K562 (cell line): ENCODE measurements at regions not wholly inside any gene's neighbourhood (a gene's known extent, or its start where the extent isn't known, plus 50 kb on each side); places are given as distances from the start of the nearest gene placed in this dataset.

Source experiments
- ATAC-seq: fragments of 200-7000 bp; cut with Tn5 transposase; 3 replicates; pipeline ENCODE4 v1.9.1; 2020; ENCODE audit warnings: moderate library complexity
- BruUV-seq: library from RNA; stranded (reverse); fragments of 400-500 nt; replicated peaks from 2 replicates; lab custom pipeline; 2021; lab: Mats Ljungman, UMichigan
- CTCF ChIA-PET: fragments of 300-600 bp; formaldehyde crosslinking; extraction: SDS; loops from one replicate; lab custom pipeline; 2021; ENCODE audit warnings: low intra/inter-chr PET ratio; lab: Yijun Ruan, JAX
- POLR2A ChIA-PET: fragments of 300-600, 350-650 bp; sonication (Branson Sonifier 250); formaldehyde crosslinking; extraction: SDS; loops from one replicate; lab custom pipeline; 2021; ENCODE audit warnings: antibody characterized with exemption, inconsistent platforms; lab: Yijun Ruan, JAX
- DNase-seq, 4 experiments: peaks; one replicate each; pipeline versions ENCODE4 v3.0.0 to v3.0.0-alpha.2; 2011 to 2018; ENCODE audit warnings: low spot score in 3 of 4, mixed read lengths in 3 of 4; ENCODE audit errors: extremely low read depth in 1 of 4
- FAIRE-seq: peaks from 2 replicates; lab custom pipeline; 2011; peaks lifted over from hg19 to GRCh38; lab: Jason Lieb, UNC
- H2AFZ ChIP-seq: 2 replicates; pipeline ENCODE4 v1.6.0; 2011; ENCODE audit warnings: low read depth, low read length, control low read depth, inconsistent platforms
- H3K27ac ChIP-seq: fragments of 200-600 bp; 3 replicates; pipeline ENCODE4 v1.8.0; 2011; ENCODE audit warnings: low read depth, mild to moderate bottlenecking, control low read depth, inconsistent platforms, low read length, moderate library complexity, mixed read lengths; ENCODE audit errors: extremely low read depth
- H3K27me3 ChIP-seq, 2 experiments: fragments of 300-600 bp in 1 of 2; 2 replicates in 1 of 2; 3 replicates in 1 of 2; pipeline versions ENCODE4 v1.6.0 to v1.8.0; 2011; ENCODE audit warnings: inconsistent platforms in 2 of 2, low read length in 2 of 2, mild to moderate bottlenecking in 1 of 2, mixed read lengths in 1 of 2, moderate library complexity in 1 of 2; ENCODE audit not compliant: control insufficient read depth in 2 of 2, insufficient read depth in 2 of 2
- H3K36me3 ChIP-seq: fragments of 300-600 bp; 3 replicates; pipeline ENCODE4 v1.8.0; 2011; ENCODE audit warnings: mild to moderate bottlenecking, low read length, inconsistent platforms; ENCODE audit not compliant: control insufficient read depth, insufficient read depth
- H3K4me1 ChIP-seq, 2 experiments: fragments of 200-600 bp in 1 of 2; replicated peaks in 1 of 2; 2 replicates in 1 of 2; 3 replicates in 1 of 2; pipeline versions ENCODE4 v1.5.1 to v1.8.0; 2011; ENCODE audit warnings: inconsistent platforms in 2 of 2, low read length in 2 of 2, mild to moderate bottlenecking in 1 of 2, mixed read lengths in 1 of 2, moderate library complexity in 1 of 2; ENCODE audit not compliant: control insufficient read depth in 2 of 2, insufficient read depth in 2 of 2
- H3K4me2 ChIP-seq: 2 replicates; pipeline ENCODE4 v1.6.1; 2011; ENCODE audit warnings: low read length, control low read depth, inconsistent platforms, mixed read lengths; ENCODE audit not compliant: insufficient read depth
- H3K4me3 ChIP-seq: fragments of 200-600 bp; sonication (generic), shearing (Covaris generic); 2 replicates; pipeline ENCODE4 v1.5.1; 2016; ENCODE audit warnings: control low read depth, inconsistent platforms
- H3K79me2 ChIP-seq: fragments of 200-600 bp; 3 replicates; pipeline ENCODE4 v1.8.0; 2011; ENCODE audit warnings: low read length, inconsistent platforms; ENCODE audit not compliant: control insufficient read depth, insufficient read depth
- H3K9ac ChIP-seq, 2 experiments: 2 replicates each; pipeline versions ENCODE4 v1.6.0 to v1.6.1; 2011; ENCODE audit warnings: low read depth in 2 of 2, low read length in 2 of 2, control low read depth in 1 of 2, inconsistent platforms in 1 of 2, mild to moderate bottlenecking in 1 of 2, mixed read lengths in 1 of 2; ENCODE audit not compliant: insufficient read depth in 1 of 2
- H3K9me1 ChIP-seq: one replicate; pipeline ENCODE4 v1.6.0; 2011; ENCODE audit warnings: inconsistent platforms, mild to moderate bottlenecking, low read length, moderate library complexity; ENCODE audit not compliant: control insufficient read depth, insufficient read depth
- H3K9me3 ChIP-seq: replicated peaks from 2 replicates; pipeline ENCODE4 v1.5.1; 2011; ENCODE audit warnings: low read depth, low read length, inconsistent platforms; ENCODE audit not compliant: control insufficient read depth, insufficient read depth
- H4K20me1 ChIP-seq: replicated peaks from 2 replicates; pipeline ENCODE4 v1.6.1; 2011; ENCODE audit warnings: low read length, inconsistent platforms, mixed read lengths; ENCODE audit not compliant: control insufficient read depth, insufficient read depth
- ASH1L ChIP-seq: fragments of 450-650 bp; IDR thresholded peaks from 2 replicates; pipeline ENCODE4 v1.6.1; 2018; ENCODE audit warnings: borderline replicate concordance, mild to moderate bottlenecking, low read depth; ENCODE audit not compliant: partially characterized antibody
- ETV6 ChIP-seq, 3 experiments: fragments of 150-350 bp in 1 of 3; sonication (generic) in 1 of 3; formaldehyde crosslinking in 1 of 3; IDR thresholded peaks; 2 replicates each; pipeline versions ENCODE4 v1.6.1 to v1.8.0; 2014 to 2022; ENCODE audit warnings: borderline replicate concordance in 2 of 3, low read depth in 2 of 3, antibody characterized with exemption in 1 of 3, low read length in 1 of 3, mild to moderate bottlenecking in 1 of 3, missing genetic modification reagents in 1 of 3
- FOS ChIP-seq: IDR thresholded peaks from 3 replicates; pipeline ENCODE4 v1.6.1; 2011; ENCODE audit not compliant: insufficient read length; ENCODE audit errors: extremely low read depth
- IRF2 ChIP-seq: sonication (generic); formaldehyde crosslinking; IDR thresholded peaks from 2 replicates; pipeline ENCODE4 v1.8.1; 2022; ENCODE audit warnings: mild to moderate bottlenecking, missing genetic modification reagents
- KLF10 ChIP-seq: fragments of 250-450 bp; sonication (Bioruptor Pico); IDR thresholded peaks from 2 replicates; pipeline ENCODE4 v1.6.1; 2021; ENCODE audit warnings: matching md5 sums
- PCBP1 ChIP-seq: fragments of 200-400 bp; formaldehyde crosslinking; IDR thresholded peaks from 2 replicates; pipeline ENCODE4 v1.6.1; 2018; ENCODE audit warnings: mild to moderate bottlenecking, low read depth, low read length; ENCODE audit not compliant: poor library complexity, severe bottlenecking
- RUNX1 ChIP-seq: sonication (generic); IDR thresholded peaks from 2 replicates; pipeline ENCODE4 v1.6.1; 2016; ENCODE audit warnings: antibody characterized with exemption, low read depth
- TCF7L2 ChIP-seq: fragments of 150-350 bp; IDR thresholded peaks from 2 replicates; pipeline ENCODE4 v1.6.1; 2016; ENCODE audit warnings: low read depth, mild to moderate bottlenecking, low read length, moderate library complexity
- ZNF143 ChIP-seq: sonication (generic); formaldehyde crosslinking; IDR thresholded peaks from 2 replicates; pipeline ENCODE4 v1.9.0; 2022; ENCODE audit warnings: mild to moderate bottlenecking, missing genetic modification reagents
- ZNF408 ChIP-seq: fragments of 250-450 bp; sonication (Bioruptor Pico); IDR thresholded peaks from 2 replicates; pipeline ENCODE4 v1.4.0; 2020; ENCODE audit warnings: low read depth, mild to moderate bottlenecking, moderate library complexity
- WGBS: fragments of 100-300 bp; shearing (Covaris generic); methylation state at CpG from one replicate; pipeline ENCODE4 v1.1.6; 2016; ENCODE audit warnings: low coverage, mixed read lengths; ENCODE audit not compliant: insufficient coverage; ENCODE audit errors: missing lambda C conversion rate; 5-methylcytosine and 5-hydroxymethylcytosine counted together
- in situ Hi-C: fragments of 300-500 bp; cut with MboI; formaldehyde crosslinking; loops from 4 replicates; pipeline ENCODE4 v1.15.0; 2018; ENCODE audit warnings: inconsistent platforms, mixed read lengths
- intact Hi-C: fragments of 100-400 bp; cut with micrococcal nuclease; formaldehyde crosslinking; loops from 2 replicates; pipeline ENCODE4 v1.14.2; 2022
- TF ChIP-seq, protein P1 (sequence below): IDR thresholded peaks from 3 replicates; pipeline ENCODE4 v1.6.1; 2011; ENCODE audit warnings: borderline replicate concordance, mild to moderate bottlenecking, moderate library complexity; ENCODE audit not compliant: insufficient read length; ENCODE audit errors: extremely low read depth
- TF ChIP-seq, protein P2 (sequence below): fragments of 250-450 bp; sonication (Bioruptor Pico); IDR thresholded peaks from 2 replicates; pipeline ENCODE4 v1.5.0; 2020; ENCODE audit warnings: mild to moderate bottlenecking
- TF ChIP-seq, protein P3 (sequence below): IDR thresholded peaks from 2 replicates; pipeline ENCODE4 v1.6.1; 2012; ENCODE audit warnings: low read depth, low read length, improper control_type of control experiment, borderline replicate concordance
- TF ChIP-seq, protein P4 (sequence below): sonication (generic); formaldehyde crosslinking; IDR thresholded peaks from 2 replicates; pipeline ENCODE4 v1.8.0; 2022; ENCODE audit warnings: mild to moderate bottlenecking, missing genetic modification reagents

DNA sequence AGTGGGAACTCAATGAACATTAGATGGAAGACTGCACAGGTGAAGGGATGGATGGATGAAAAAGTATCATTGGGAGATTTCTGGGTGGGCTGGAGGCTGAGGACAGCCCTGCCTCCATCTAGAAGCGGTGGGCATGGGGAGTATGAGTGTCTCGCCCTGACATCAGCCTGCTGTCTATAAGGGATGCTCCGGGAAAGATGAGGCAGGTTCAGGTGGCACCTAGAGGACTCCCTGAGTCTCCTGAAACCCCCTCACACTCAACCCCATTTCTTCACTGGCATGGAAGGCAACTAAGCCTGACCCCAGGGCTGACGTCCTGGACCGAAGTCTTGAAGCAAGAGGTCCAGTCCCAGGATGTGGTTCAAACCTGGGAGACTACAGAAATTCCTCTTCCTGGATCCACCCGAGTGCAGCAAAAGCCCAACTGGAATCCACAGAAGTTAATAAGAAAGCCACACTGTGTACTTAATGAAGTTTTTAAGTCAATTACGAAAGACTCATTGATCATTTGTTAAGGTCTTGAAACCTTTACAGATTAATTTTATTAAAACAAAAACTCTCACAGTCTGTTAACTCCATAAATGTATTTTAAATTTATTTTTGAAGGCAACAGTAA lies 238.8 kb downstream of the EMX2 start:
- intact Hi-C loops = no loop called here
- no peaks in the 10 kb centered on the region for H3K9me1 ChIP-seq
- ChIA-PET POLR2A (no interaction called here), CTCF (no interaction called here)
- 1% methylated on average over 7 of the region's 7 CpGs for WGBS
- no peaks in the 10 kb centered on the region for H4K20me1 ChIP-seq
- H3K27me3 ChIP-seq = peaks cover 0 to 16% of the 10 kb centered on the region in 2 experiments; a peak in 2 of 5 replicates
- no peak for DNase-seq
- in situ Hi-C loops = no loop called here
- ATAC-seq = no peak
- H3K9ac ChIP-seq = no peak overlapping the region
- H3K79me2 ChIP-seq = no peaks in the 10 kb centered on the region
- H3K9me3 ChIP-seq = no peaks in the 10 kb centered on the region
- H3K4me1 ChIP-seq = no peaks in the 10 kb centered on the region
- no peaks in the 10 kb centered on the region for H3K36me3 ChIP-seq
- no TSS peak for BruUV-seq
- no peak for FAIRE-seq
- no peak overlapping the region for H3K4me2 ChIP-seq
- no peak overlapping the region for H2AFZ ChIP-seq
- H3K27ac ChIP-seq = no peak overlapping the region
- TF ChIP-seq, protein P1, sequence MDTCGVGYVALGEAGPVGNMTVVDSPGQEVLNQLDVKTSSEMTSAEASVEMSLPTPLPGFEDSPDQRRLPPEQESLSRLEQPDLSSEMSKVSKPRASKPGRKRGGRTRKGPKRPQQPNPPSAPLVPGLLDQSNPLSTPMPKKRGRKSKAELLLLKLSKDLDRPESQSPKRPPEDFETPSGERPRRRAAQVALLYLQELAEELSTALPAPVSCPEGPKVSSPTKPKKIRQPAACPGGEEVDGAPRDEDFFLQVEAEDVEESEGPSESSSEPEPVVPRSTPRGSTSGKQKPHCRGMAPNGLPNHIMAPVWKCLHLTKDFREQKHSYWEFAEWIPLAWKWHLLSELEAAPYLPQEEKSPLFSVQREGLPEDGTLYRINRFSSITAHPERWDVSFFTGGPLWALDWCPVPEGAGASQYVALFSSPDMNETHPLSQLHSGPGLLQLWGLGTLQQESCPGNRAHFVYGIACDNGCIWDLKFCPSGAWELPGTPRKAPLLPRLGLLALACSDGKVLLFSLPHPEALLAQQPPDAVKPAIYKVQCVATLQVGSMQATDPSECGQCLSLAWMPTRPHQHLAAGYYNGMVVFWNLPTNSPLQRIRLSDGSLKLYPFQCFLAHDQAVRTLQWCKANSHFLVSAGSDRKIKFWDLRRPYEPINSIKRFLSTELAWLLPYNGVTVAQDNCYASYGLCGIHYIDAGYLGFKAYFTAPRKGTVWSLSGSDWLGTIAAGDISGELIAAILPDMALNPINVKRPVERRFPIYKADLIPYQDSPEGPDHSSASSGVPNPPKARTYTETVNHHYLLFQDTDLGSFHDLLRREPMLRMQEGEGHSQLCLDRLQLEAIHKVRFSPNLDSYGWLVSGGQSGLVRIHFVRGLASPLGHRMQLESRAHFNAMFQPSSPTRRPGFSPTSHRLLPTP = no peak
- TF ChIP-seq PCBP1 (no peak), RUNX1 (no peak), ASH1L (no peak), ETV6 (IDR thresholded peaks at IDR 0.05; ENCODE audit: borderline replicate concordance in 1 of 2, low read depth in 2 of 2, low read length in 1 of 2) (no peak), ETV6 (CRISPR knock-in tag; IDR thresholded peaks at IDR 0.05; ENCODE audit: borderline replicate concordance) (no peak), ZNF408 (no peak), IRF2 (no peak), KLF10 (CRISPR knock-in tag) (no peak), FOS (no peak), ZNF143 (CRISPR knock-in tag) (no peak), TCF7L2 (no peak)
- TF ChIP-seq, protein P2, sequence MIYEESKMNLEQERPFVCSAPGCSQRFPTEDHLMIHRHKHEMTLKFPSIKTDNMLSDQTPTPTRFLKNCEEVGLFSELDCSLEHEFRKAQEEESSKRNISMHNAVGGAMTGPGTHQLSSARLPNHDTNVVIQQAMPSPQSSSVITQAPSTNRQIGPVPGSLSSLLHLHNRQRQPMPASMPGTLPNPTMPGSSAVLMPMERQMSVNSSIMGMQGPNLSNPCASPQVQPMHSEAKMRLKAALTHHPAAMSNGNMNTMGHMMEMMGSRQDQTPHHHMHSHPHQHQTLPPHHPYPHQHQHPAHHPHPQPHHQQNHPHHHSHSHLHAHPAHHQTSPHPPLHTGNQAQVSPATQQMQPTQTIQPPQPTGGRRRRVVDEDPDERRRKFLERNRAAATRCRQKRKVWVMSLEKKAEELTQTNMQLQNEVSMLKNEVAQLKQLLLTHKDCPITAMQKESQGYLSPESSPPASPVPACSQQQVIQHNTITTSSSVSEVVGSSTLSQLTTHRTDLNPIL (CRISPR knock-in tag) = no peak
- TF ChIP-seq, protein P3, sequence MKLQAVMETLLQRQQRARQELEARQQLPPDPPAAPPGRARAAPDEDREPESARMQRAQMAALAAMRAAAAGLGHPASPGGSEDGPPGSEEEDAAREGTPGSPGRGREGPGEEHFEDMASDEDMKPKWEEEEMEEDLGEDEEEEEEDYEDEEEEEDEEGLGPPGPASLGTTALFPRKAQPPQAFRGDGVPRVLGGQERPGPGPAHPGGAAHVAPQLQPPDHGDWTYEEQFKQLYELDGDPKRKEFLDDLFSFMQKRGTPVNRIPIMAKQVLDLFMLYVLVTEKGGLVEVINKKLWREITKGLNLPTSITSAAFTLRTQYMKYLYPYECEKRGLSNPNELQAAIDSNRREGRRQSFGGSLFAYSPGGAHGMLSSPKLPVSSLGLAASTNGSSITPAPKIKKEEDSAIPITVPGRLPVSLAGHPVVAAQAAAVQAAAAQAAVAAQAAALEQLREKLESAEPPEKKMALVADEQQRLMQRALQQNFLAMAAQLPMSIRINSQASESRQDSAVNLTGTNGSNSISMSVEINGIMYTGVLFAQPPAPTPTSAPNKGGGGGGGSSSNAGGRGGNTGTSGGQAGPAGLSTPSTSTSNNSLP = no peak
- TF ChIP-seq, protein P4, sequence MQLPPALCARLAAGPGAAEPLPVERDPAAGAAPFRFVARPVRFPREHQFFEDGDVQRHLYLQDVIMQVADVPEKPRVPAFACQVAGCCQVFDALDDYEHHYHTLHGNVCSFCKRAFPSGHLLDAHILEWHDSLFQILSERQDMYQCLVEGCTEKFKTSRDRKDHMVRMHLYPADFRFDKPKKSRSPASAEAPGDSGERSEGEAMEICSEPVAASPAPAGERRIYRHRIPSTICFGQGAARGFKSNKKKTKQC = no peak
- H3K4me3 ChIP-seq = no peak overlapping the region
